Activated CD8-positive, alpha-beta memory T cell treated with anti-CD3 and anti-CD28 coated beads, Interleukin-2, amount 50 U/mL, for 24 hours (primary cell): ENCODE measurements at regions not wholly inside any gene's neighbourhood (a gene's known extent, or its start where the extent isn't known, plus 50 kb on each side); places are given as distances from the start of the nearest gene placed in this dataset.

ENCODE experiments used
- DNase-seq: peaks from one replicate; pipeline ENCODE4 v3.0.0-alpha.2; 2020; ENCODE audit errors: extremely low read depth

- no peak for DNase-seq
Observed at GRCh38 chr18:71754246-71754645, 789.9 kb downstream of the CBLN2 start.

- DNase-seq, result no peak
Observed at GRCh38 chr18:71743634-71744033, 800.5 kb downstream of the CBLN2 start.

- no peak for DNase-seq
Observed at GRCh38 chr18:71729611-71730010, 814.5 kb downstream of the CBLN2 start.

GRCh38 chr18:71727909-71728308 lies 816.2 kb downstream of the CBLN2 start:
- no peak for DNase-seq

GRCh38 chr18:71725256-71725655 lies 818.9 kb downstream of the CBLN2 start:
- no peak for DNase-seq

GRCh38 chr18:71707985-71708500 lies 836.1 kb downstream of the CBLN2 start:
- DNase-seq, result no peak

GRCh38 chr18:71707400-71707799 lies 836.7 kb downstream of the CBLN2 start:
- no peak for DNase-seq

GRCh38 chr18:71689416-71690160 lies 854.6 kb downstream of the CBLN2 start:
- no peak for DNase-seq

- DNase-seq, result no peak
Observed at GRCh38 chr18:71682591-71682990, 861.6 kb downstream of the CBLN2 start.

- DNase-seq, result no peak
Observed at GRCh38 chr18:71678144-71678543, 866.0 kb downstream of the CBLN2 start.

- no peak for DNase-seq
Observed at GRCh38 chr18:71673954-71674353, 870.2 kb downstream of the CBLN2 start.

- DNase-seq, result no peak
Observed at GRCh38 chr18:71673498-71673897, 870.6 kb downstream of the CBLN2 start.

GRCh38 chr18:71666481-71666880 lies 877.7 kb downstream of the CBLN2 start:
- no peak for DNase-seq

GRCh38 chr18:71665131-71665530 lies 879.0 kb downstream of the CBLN2 start:
- DNase-seq, result no peak

GRCh38 chr18:71643822-71644221 lies 900.3 kb downstream of the CBLN2 start:
- no peak for DNase-seq

- DNase-seq, result no peak
Observed at GRCh38 chr18:71630696-71631095, 913.4 kb downstream of the CBLN2 start.

GRCh38 chr18:71625556-71626090 lies 918.5 kb downstream of the CBLN2 start:
- DNase-seq, result no peak

- DNase-seq, result no peak
Observed at GRCh38 chr18:71598374-71598773, 945.8 kb downstream of the CBLN2 start.

GRCh38 chr18:71597219-71597618 lies 946.9 kb downstream of the CBLN2 start:
- no peak for DNase-seq

- DNase-seq, result no peak
Observed at GRCh38 chr18:71583252-71583651, 960.9 kb downstream of the CBLN2 start.

GRCh38 chr18:71554686-71555085 lies 989.5 kb downstream of the CBLN2 start:
- no peak for DNase-seq

- DNase-seq, result no peak
Observed at GRCh38 chr18:71541643-71542042, 1002.5 kb downstream of the CBLN2 start.

- DNase-seq, result no peak
Observed at GRCh38 chr18:71529703-71530303, 1014.3 kb downstream of the CBLN2 start.
